C4-2B (cell line): ENCODE measurements at regions not wholly inside any gene's neighbourhood (a gene's known extent, or its start where the extent isn't known, plus 50 kb on each side); places are given as distances from the start of the nearest gene placed in this dataset.
A peak's percentile ranks its signal among the peaks of the same experiment; 100 is the strongest.

Source experiments
- ZFX ChIP-seq: fragments of 450-650 bp; IDR thresholded peaks from 2 replicates; pipeline ENCODE4 v1.6.1; 2017
- TF ChIP-seq, protein P1 (sequence below): fragments of 450-650 bp; conservative IDR thresholded peaks from 2 replicates; pipeline ENCODE4 v1.5.1; 2017; ENCODE audit warnings: mild to moderate bottlenecking

- TF ChIP-seq, protein P1, sequence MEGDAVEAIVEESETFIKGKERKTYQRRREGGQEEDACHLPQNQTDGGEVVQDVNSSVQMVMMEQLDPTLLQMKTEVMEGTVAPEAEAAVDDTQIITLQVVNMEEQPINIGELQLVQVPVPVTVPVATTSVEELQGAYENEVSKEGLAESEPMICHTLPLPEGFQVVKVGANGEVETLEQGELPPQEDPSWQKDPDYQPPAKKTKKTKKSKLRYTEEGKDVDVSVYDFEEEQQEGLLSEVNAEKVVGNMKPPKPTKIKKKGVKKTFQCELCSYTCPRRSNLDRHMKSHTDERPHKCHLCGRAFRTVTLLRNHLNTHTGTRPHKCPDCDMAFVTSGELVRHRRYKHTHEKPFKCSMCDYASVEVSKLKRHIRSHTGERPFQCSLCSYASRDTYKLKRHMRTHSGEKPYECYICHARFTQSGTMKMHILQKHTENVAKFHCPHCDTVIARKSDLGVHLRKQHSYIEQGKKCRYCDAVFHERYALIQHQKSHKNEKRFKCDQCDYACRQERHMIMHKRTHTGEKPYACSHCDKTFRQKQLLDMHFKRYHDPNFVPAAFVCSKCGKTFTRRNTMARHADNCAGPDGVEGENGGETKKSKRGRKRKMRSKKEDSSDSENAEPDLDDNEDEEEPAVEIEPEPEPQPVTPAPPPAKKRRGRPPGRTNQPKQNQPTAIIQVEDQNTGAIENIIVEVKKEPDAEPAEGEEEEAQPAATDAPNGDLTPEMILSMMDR, result peak; percentile 72
- no peak for TF ChIP-seq ZFX
Observed at GRCh38 chr6:95091823-95092436, 485.4 kb upstream of the MANEA start.
